ENCODE measurements at regions not wholly inside any gene's neighbourhood (a gene's known extent, or its start where the extent isn't known, plus 50 kb on each side); places are given as distances from the start of the nearest gene placed in this dataset.

DNA sequence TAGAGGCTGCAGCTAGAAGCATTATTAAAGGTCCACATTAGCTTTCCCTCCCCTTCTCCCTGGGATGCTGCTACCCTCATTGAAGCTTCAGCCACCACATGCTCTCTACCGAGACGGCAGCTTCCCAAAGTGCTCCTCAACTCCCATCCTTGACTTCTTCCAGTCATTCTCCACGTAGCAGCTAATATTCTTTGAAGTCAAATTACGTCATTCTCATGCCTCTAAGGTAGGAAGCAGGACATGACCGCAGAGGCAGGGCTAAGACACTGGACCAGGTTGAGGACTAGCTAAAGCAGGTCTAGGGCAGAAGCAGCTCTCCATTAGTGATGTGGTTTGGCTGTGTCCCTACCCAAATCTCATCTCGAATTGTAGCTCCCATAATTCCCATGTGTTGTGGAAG lies 128.3 kb downstream of the SHOX start:
- TF ChIP-seq, protein P1, sequence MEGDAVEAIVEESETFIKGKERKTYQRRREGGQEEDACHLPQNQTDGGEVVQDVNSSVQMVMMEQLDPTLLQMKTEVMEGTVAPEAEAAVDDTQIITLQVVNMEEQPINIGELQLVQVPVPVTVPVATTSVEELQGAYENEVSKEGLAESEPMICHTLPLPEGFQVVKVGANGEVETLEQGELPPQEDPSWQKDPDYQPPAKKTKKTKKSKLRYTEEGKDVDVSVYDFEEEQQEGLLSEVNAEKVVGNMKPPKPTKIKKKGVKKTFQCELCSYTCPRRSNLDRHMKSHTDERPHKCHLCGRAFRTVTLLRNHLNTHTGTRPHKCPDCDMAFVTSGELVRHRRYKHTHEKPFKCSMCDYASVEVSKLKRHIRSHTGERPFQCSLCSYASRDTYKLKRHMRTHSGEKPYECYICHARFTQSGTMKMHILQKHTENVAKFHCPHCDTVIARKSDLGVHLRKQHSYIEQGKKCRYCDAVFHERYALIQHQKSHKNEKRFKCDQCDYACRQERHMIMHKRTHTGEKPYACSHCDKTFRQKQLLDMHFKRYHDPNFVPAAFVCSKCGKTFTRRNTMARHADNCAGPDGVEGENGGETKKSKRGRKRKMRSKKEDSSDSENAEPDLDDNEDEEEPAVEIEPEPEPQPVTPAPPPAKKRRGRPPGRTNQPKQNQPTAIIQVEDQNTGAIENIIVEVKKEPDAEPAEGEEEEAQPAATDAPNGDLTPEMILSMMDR (IDR thresholded peaks at IDR 0.05) = no peak
- no peak for TF ChIP-seq POLR2A (IDR thresholded peaks at IDR 0.05)

Measured in adrenal gland (tissue), 5 donors.